GM12878 (cell line): ENCODE measurements at regions not wholly inside any gene's neighbourhood (a gene's known extent, or its start where the extent isn't known, plus 50 kb on each side); places are given as distances from the start of the nearest gene placed in this dataset.

Experiments
- ATAC-seq: fragments of 200-7000 bp; cut with Tn5 transposase; 3 replicates; pipeline ENCODE4 v1.9.1; 2020; ENCODE audit warnings: mild to moderate bottlenecking, moderate library complexity
- BruUV-seq: library from RNA; stranded (reverse); fragments of 400-500 nt; replicated peaks from 2 replicates; lab custom pipeline; 2021; lab: Mats Ljungman, UMichigan
- CTCF ChIA-PET: fragments of 300-600 bp; sonication (Branson Sonifier 250); formaldehyde crosslinking; extraction: SDS; loops from one replicate; lab custom pipeline; 2021; ENCODE audit warnings: inconsistent platforms; lab: Yijun Ruan, JAX
- POLR2A ChIA-PET: fragments of 350-600 bp; formaldehyde crosslinking; extraction: SDS; loops from one replicate; lab custom pipeline; 2021; ENCODE audit warnings: inconsistent platforms; lab: Charles Lee
- RAD21 ChIA-PET: fragments of 300-600 bp; sonication (Branson Sonifier 250); formaldehyde crosslinking; loops from one replicate; lab custom pipeline; 2023; ENCODE audit warnings: antibody characterized with exemption; ENCODE audit not compliant: unreplicated experiment; lab: Charles Lee
- SMC1A ChIA-PET: fragments of 300-600 bp; sonication (Branson Sonifier 250); formaldehyde crosslinking; loops from one replicate; lab custom pipeline; 2023; ENCODE audit not compliant: unreplicated experiment, uncharacterized antibody; lab: Charles Lee
- DNase-seq: peaks from one replicate; pipeline ENCODE4 v3.0.0-alpha.2; 2011; ENCODE audit warnings: low read depth, low spot score
- FAIRE-seq: peaks from 3 replicates; lab custom pipeline; 2011; peaks lifted over from hg19 to GRCh38; lab: Jason Lieb, UNC
- H2AFZ ChIP-seq: 2 replicates; pipeline ENCODE4 v1.6.0; 2011; ENCODE audit warnings: low read depth, low read length, control low read depth; ENCODE audit not compliant: control insufficient read depth
- H3K27ac ChIP-seq: 2 replicates; pipeline ENCODE4 v1.5.1; 2011; ENCODE audit warnings: control low read depth; ENCODE audit not compliant: control insufficient read depth, insufficient read depth
- H3K27me3 ChIP-seq, 2 experiments: replicated peaks in 1 of 2; 2 replicates each; pipeline versions ENCODE4 v1.6.0 to v1.6.1; 2011; ENCODE audit warnings: low read length in 1 of 2; ENCODE audit not compliant: control insufficient read depth in 2 of 2, insufficient read depth in 2 of 2
- H3K36me3 ChIP-seq, 2 experiments: 2 replicates each; pipeline ENCODE4 v1.5.1; 2011; ENCODE audit warnings: low read length in 1 of 2; ENCODE audit not compliant: control insufficient read depth in 2 of 2, insufficient read depth in 2 of 2
- H3K4me1 ChIP-seq: 2 replicates; pipeline ENCODE4 v1.6.1; 2011; ENCODE audit warnings: mild to moderate bottlenecking, low read length, moderate library complexity, mixed read lengths; ENCODE audit not compliant: control insufficient read depth, insufficient read depth
- H3K4me2 ChIP-seq: 2 replicates; pipeline ENCODE4 v1.6.0; 2011; ENCODE audit warnings: control low read depth; ENCODE audit not compliant: control insufficient read depth, insufficient read depth
- H3K4me3 ChIP-seq: fragments of 200-600 bp; sonication (generic); 2 replicates; pipeline ENCODE4 v1.5.1; 2016
- H3K79me2 ChIP-seq: 2 replicates; pipeline ENCODE4 v1.6.0; 2011; ENCODE audit warnings: low read length; ENCODE audit not compliant: control insufficient read depth, insufficient read depth
- H3K9ac ChIP-seq: 2 replicates; pipeline ENCODE4 v1.8.0; 2011; ENCODE audit warnings: low read length, control low read depth, mixed read lengths; ENCODE audit not compliant: control insufficient read depth, insufficient read depth
- H3K9me3 ChIP-seq: replicated peaks from 3 replicates; pipeline ENCODE4 v1.5.1; 2011; ENCODE audit warnings: mild to moderate bottlenecking, low read length; ENCODE audit not compliant: control insufficient read depth, insufficient read depth
- H4K20me1 ChIP-seq: 2 replicates; pipeline ENCODE4 v1.6.0; 2011; ENCODE audit not compliant: control insufficient read depth, insufficient read depth
- BCL11A ChIP-seq: IDR thresholded peaks from 2 replicates; pipeline ENCODE4 v1.6.1; 2011; ENCODE audit warnings: low read depth, low read length
- BMI1 ChIP-seq: fragments of 450-650 bp; IDR thresholded peaks from 2 replicates; pipeline ENCODE4 v1.6.1; 2016; ENCODE audit warnings: mild to moderate bottlenecking, moderate library complexity, borderline replicate concordance
- CBX5 ChIP-seq: sonication (generic); IDR thresholded peaks from 2 replicates; pipeline ENCODE4 v1.6.1; 2016; ENCODE audit warnings: low read depth, moderate library complexity, mild to moderate bottlenecking, inconsistent platforms
- GATAD2B ChIP-seq: fragments of 450-650 bp; conservative IDR thresholded peaks from 2 replicates; pipeline ENCODE4 v1.6.1; 2017; ENCODE audit warnings: low read depth, mild to moderate bottlenecking, moderate library complexity
- HDGF ChIP-seq: fragments of 450-650 bp; IDR thresholded peaks from 2 replicates; pipeline ENCODE4 v1.6.1; 2016; ENCODE audit warnings: antibody characterized with exemption
- IKZF2 ChIP-seq, 2 experiments: fragments of 450-650 bp; IDR thresholded peaks; 2 replicates each; pipeline ENCODE4 v1.6.1; 2017; ENCODE audit warnings: mild to moderate bottlenecking in 2 of 2, moderate library complexity in 2 of 2
- JUNB ChIP-seq: IDR thresholded peaks from 2 replicates; pipeline ENCODE4 v1.6.1; 2016; ENCODE audit warnings: antibody characterized with exemption, mild to moderate bottlenecking
- LARP7 ChIP-seq: fragments of 450-650 bp; IDR thresholded peaks from 2 replicates; pipeline ENCODE4 v1.6.1; 2017; ENCODE audit warnings: mild to moderate bottlenecking
- NRF1 ChIP-seq: conservative IDR thresholded peaks from 2 replicates; pipeline ENCODE4 v1.6.1; 2011; ENCODE audit warnings: mild to moderate bottlenecking, low read depth, low read length, improper control_type of control experiment
- RBBP5 ChIP-seq: fragments of 200-600 bp; sonication (generic); conservative IDR thresholded peaks from 2 replicates; pipeline ENCODE4 v1.6.1; 2016
- SIN3A ChIP-seq: IDR thresholded peaks from 2 replicates; pipeline ENCODE4 v1.6.1; 2012; ENCODE audit warnings: low read depth, low read length, improper control_type of control experiment
- STAT1 ChIP-seq: fragments of 450-650 bp; conservative IDR thresholded peaks from 2 replicates; pipeline ENCODE4 v1.6.1; 2014; ENCODE audit warnings: antibody characterized with exemption, mild to moderate bottlenecking
- YY1 ChIP-seq: IDR thresholded peaks from 2 replicates; pipeline ENCODE4 v1.6.1; 2011; ENCODE audit warnings: low read depth, mild to moderate bottlenecking, low read length
- ZNF217 ChIP-seq: fragments of 450-650 bp; IDR thresholded peaks from 2 replicates; pipeline ENCODE4 v1.6.1; 2017; ENCODE audit warnings: antibody characterized with exemption, mild to moderate bottlenecking
- ZNF24 ChIP-seq: fragments of 450-650 bp; IDR thresholded peaks from 2 replicates; pipeline ENCODE4 v1.6.1; 2017; ENCODE audit warnings: antibody characterized with exemption, mild to moderate bottlenecking
- ZNF384 ChIP-seq: IDR thresholded peaks from 2 replicates; pipeline ENCODE4 v1.6.1; 2012; ENCODE audit warnings: low read depth, mild to moderate bottlenecking, low read length, improper control_type of control experiment, borderline replicate concordance
- WGBS: methylation state at CpG from one replicate; pipeline ENCODE4 v1.1.6; 2016; ENCODE audit warnings: low lambda C conversion rate; ENCODE audit not compliant: insufficient replicate concordance, insufficient coverage; ENCODE audit errors: missing lambda C conversion rate; 5-methylcytosine and 5-hydroxymethylcytosine counted together
- in situ Hi-C: fragments of 300-500 bp; cut with MboI; formaldehyde crosslinking; loops from 9 replicates; pipeline ENCODE4 v1.14.3; 2018; ENCODE audit warnings: mixed read lengths
- intact Hi-C: fragments of 100-400 bp; cut with micrococcal nuclease; formaldehyde crosslinking; loops from one replicate; pipeline ENCODE4 v1.14.2; 2022; ENCODE audit not compliant: unreplicated experiment

GRCh38 chr11:28704801-28705200 lies 596.6 kb downstream of the METTL15 start:
- Histone ChIP-seq H3K4me3 (no peak overlapping the region), H2AFZ (no peak overlapping the region), H3K36me3 (no peaks in the 10 kb centered on the region), H3K4me2 (no peak overlapping the region), H3K27ac (no peak overlapping the region), H3K79me2 (no peaks in the 10 kb centered on the region), H3K9me3 (no peaks in the 10 kb centered on the region), H3K9ac (no peak overlapping the region), H3K27me3 (no peaks in the 10 kb centered on the region; a peak in 1 of 4 replicates), H3K4me1 (no peaks in the 10 kb centered on the region), H4K20me1 (no peaks in the 10 kb centered on the region)
- ChIA-PET SMC1A (no interaction called here), RAD21 (no interaction called here), CTCF (no interaction called here), POLR2A (no interaction called here)
- no peak for DNase-seq
- ATAC-seq = no peak
- intact Hi-C loops = no loop called here
- no peak for TF ChIP-seq RBBP5
- TF ChIP-seq ZNF24 = no peak
- no peak for TF ChIP-seq BMI1
- in situ Hi-C loops = no loop called here
- no TSS peak for BruUV-seq
- peak; percentile 56 for FAIRE-seq

DNA sequence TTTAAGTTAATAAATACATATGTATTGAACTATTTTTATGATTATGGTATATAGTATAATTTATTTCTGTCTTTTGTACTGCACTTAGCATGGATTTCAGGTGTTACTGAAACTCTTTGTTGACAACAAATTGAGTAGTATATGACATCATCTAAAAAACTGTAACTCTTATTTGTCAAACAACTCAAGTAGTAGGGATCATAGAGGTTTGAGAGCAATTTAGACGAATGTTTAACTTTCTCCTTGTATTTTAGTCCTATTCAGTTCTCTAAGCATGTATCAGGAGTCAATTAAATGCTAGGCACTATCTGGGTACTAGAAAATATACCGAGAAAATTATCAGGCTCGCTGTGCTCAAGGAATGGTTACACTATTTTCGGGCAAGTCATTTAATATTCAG lies 595.2 kb downstream of the METTL15 start:
- no peak overlapping the region for H3K4me2 ChIP-seq
- no peaks in the 10 kb centered on the region; a peak in 1 of 4 replicates for H3K27me3 ChIP-seq
- intact Hi-C loops = no loop called here
- in situ Hi-C loops = no loop called here
- SMC1A ChIA-PET = no interaction called here
- RAD21 ChIA-PET = no interaction called here
- no peak for TF ChIP-seq IKZF2 (IDR thresholded peaks at IDR 0.05)
- TF ChIP-seq CBX5 = no peak
- no peak for TF ChIP-seq HDGF
- no peak for TF ChIP-seq YY1
- no peak for TF ChIP-seq SIN3A
- TF ChIP-seq GATAD2B = no peak
- TF ChIP-seq JUNB = no peak
- TF ChIP-seq NRF1 = no peak
- no peak for TF ChIP-seq STAT1
- TF ChIP-seq ZNF217 = no peak
- TF ChIP-seq LARP7 = no peak
- TF ChIP-seq ZNF384 = no peak
- TF ChIP-seq BCL11A = no peak
- POLR2A ChIA-PET = no interaction called here
- H3K4me3 ChIP-seq = no peak overlapping the region
- no peak for ATAC-seq
- H3K27ac ChIP-seq = no peak overlapping the region
- DNase-seq = no peak
- H3K4me1 ChIP-seq = no peaks in the 10 kb centered on the region
- no peaks in the 10 kb centered on the region for H4K20me1 ChIP-seq
- no peak overlapping the region for H2AFZ ChIP-seq
- WGBS = 9% methylated on average over 4 of the region's 4 CpGs
- no TSS peak for BruUV-seq
- H3K79me2 ChIP-seq = no peaks in the 10 kb centered on the region
- FAIRE-seq = no peak
- no peaks in the 10 kb centered on the region for H3K9me3 ChIP-seq
- CTCF ChIA-PET = interaction anchor here (4.8 kb wide), 1 partner anchor 1003 kb away, joined by 30 read pairs; the partner anchor contains the start of gene BDNF
- no peak overlapping the region for H3K9ac ChIP-seq
- H3K36me3 ChIP-seq = no peaks in the 10 kb centered on the region
